ENCODE measurements at regions not wholly inside any gene's neighbourhood (a gene's known extent, or its start where the extent isn't known, plus 50 kb on each side); places are given as distances from the start of the nearest gene placed in this dataset.

GRCh38 chr14:44791730-44792129 lies 170.0 kb downstream of the KLHL28 start:
- H3K4me3 ChIP-seq (ENCODE audit: low read depth, low read length): no peak overlapping the region
- no peak for DNase-seq (ENCODE audit: low read depth)
- no peak for TF ChIP-seq CTCF (IDR thresholded peaks at IDR 0.05; ENCODE audit: insufficient read depth, low read depth, low read length)

- TF ChIP-seq CTCF (IDR thresholded peaks at IDR 0.05; ENCODE audit: insufficient read depth, low read depth, low read length): no peak
- DNase-seq (ENCODE audit: low read depth): no peak
- H3K4me3 ChIP-seq (ENCODE audit: low read depth, low read length): no peak overlapping the region
Observed at GRCh38 chr14:44788612-44789011, 173.1 kb downstream of the KLHL28 start.

- DNase-seq (ENCODE audit: low read depth): no peak
- TF ChIP-seq CTCF (IDR thresholded peaks at IDR 0.05; ENCODE audit: insufficient read depth, low read depth, low read length): no peak
- no peak overlapping the region for H3K4me3 ChIP-seq (ENCODE audit: low read depth, low read length)
Observed at GRCh38 chr14:44785096-44785495, 176.7 kb downstream of the KLHL28 start.

- no peak for TF ChIP-seq CTCF (IDR thresholded peaks at IDR 0.05; ENCODE audit: insufficient read depth, low read depth, low read length)
- no peak for DNase-seq (ENCODE audit: low read depth)
- no peak overlapping the region for H3K4me3 ChIP-seq (ENCODE audit: low read depth, low read length)
Observed at GRCh38 chr14:44783901-44784300, 177.8 kb downstream of the KLHL28 start.

- TF ChIP-seq CTCF (IDR thresholded peaks at IDR 0.05; ENCODE audit: insufficient read depth, low read depth, low read length): no peak
- no peak overlapping the region for H3K4me3 ChIP-seq (ENCODE audit: low read depth, low read length)
- peak; percentile 5 for DNase-seq (ENCODE audit: low read depth)
Observed at GRCh38 chr14:44782775-44783238, 178.9 kb downstream of the KLHL28 start.

GRCh38 chr14:44780989-44781388 lies 180.8 kb downstream of the KLHL28 start:
- TF ChIP-seq CTCF (IDR thresholded peaks at IDR 0.05; ENCODE audit: insufficient read depth, low read depth, low read length): no peak
- no peak overlapping the region for H3K4me3 ChIP-seq (ENCODE audit: low read depth, low read length)
- no peak for DNase-seq (ENCODE audit: low read depth)

- peak; percentile 85 for DNase-seq (ENCODE audit: low read depth)
- no peak overlapping the region for H3K4me3 ChIP-seq (ENCODE audit: low read depth, low read length)
- no peak for TF ChIP-seq CTCF (IDR thresholded peaks at IDR 0.05; ENCODE audit: insufficient read depth, low read depth, low read length)
Observed at GRCh38 chr14:44778604-44779003, 183.1 kb downstream of the KLHL28 start.
